Brain pericyte (primary cell): ENCODE measurements at regions not wholly inside any gene's neighbourhood (a gene's known extent, or its start where the extent isn't known, plus 50 kb on each side); places are given as distances from the start of the nearest gene placed in this dataset.

Experiments used
- DNase-seq: peaks from one replicate; pipeline ENCODE4 v3.0.0-alpha.2; 2012; ENCODE audit warnings: low read depth, low spot score

GRCh38 chr7:9978106-9979064, 995.3 kb upstream of the PHF14 start:
- DNase-seq = no peak

- no peak for DNase-seq
These were observed 991.8 kb upstream of the PHF14 start for GRCh38 chr7:9981742-9982349.

GRCh38 chr7:9983048-9983447, 990.6 kb upstream of the PHF14 start:
- no peak for DNase-seq

GRCh38 chr7:10015687-10016086, 958.0 kb upstream of the PHF14 start:
- DNase-seq = no peak

GRCh38 chr7:10022480-10022879, 951.2 kb upstream of the PHF14 start:
- DNase-seq = no peak

GRCh38 chr7:10022957-10023356, 950.7 kb upstream of the PHF14 start:
- no peak for DNase-seq

- no peak for DNase-seq
These were observed 938.7 kb upstream of the PHF14 start for GRCh38 chr7:10034843-10035556.

- DNase-seq = no peak
These were observed 937.0 kb upstream of the PHF14 start for GRCh38 chr7:10036693-10037092.

- no peak for DNase-seq
These were observed 935.3 kb upstream of the PHF14 start for GRCh38 chr7:10038351-10038750.

- DNase-seq = no peak
These were observed 933.0 kb upstream of the PHF14 start for GRCh38 chr7:10040674-10041073.

GRCh38 chr7:10070899-10071298, 902.8 kb upstream of the PHF14 start:
- no peak for DNase-seq

- no peak for DNase-seq
These were observed 897.8 kb upstream of the PHF14 start for GRCh38 chr7:10075866-10076265.

- DNase-seq = no peak
These were observed 896.9 kb upstream of the PHF14 start for GRCh38 chr7:10076660-10077300.

- no peak for DNase-seq
These were observed 894.1 kb upstream of the PHF14 start for GRCh38 chr7:10079572-10079971.

GRCh38 chr7:10082896-10083295, 890.8 kb upstream of the PHF14 start:
- no peak for DNase-seq

- no peak for DNase-seq
These were observed 889.9 kb upstream of the PHF14 start for GRCh38 chr7:10083766-10084165.

GRCh38 chr7:10085231-10085630, 888.4 kb upstream of the PHF14 start:
- no peak for DNase-seq

GRCh38 chr7:10100572-10100971, 873.1 kb upstream of the PHF14 start:
- DNase-seq = no peak

- no peak for DNase-seq
These were observed 872.3 kb upstream of the PHF14 start for GRCh38 chr7:10101351-10101750.

GRCh38 chr7:10104292-10104691, 869.4 kb upstream of the PHF14 start:
- DNase-seq = no peak

GRCh38 chr7:10106609-10107008, 867.1 kb upstream of the PHF14 start:
- DNase-seq = no peak

- DNase-seq = no peak
These were observed 857.2 kb upstream of the PHF14 start for GRCh38 chr7:10116511-10116910.
